Thymus (tissue), 11 donors: ENCODE measurements at regions not wholly inside any gene's neighbourhood (a gene's known extent, or its start where the extent isn't known, plus 50 kb on each side); places are given as distances from the start of the nearest gene placed in this dataset.

Source experiments
- DNase-seq, 9 donors: peaks; one replicate each; pipeline ENCODE4 v3.0.0-alpha.2; 2013; ENCODE audit warnings: low spot score in 9 of 9, low read depth in 6 of 9, missing footprints in 1 of 9
- H3K27ac ChIP-seq, 2 donors: one replicate each; pipeline ENCODE4 v1.5.1; 2013; ENCODE audit warnings: control low read depth in 1 of 2, low read depth in 1 of 2, low read length in 1 of 2, mild to moderate bottlenecking in 1 of 2, moderate library complexity in 1 of 2
- H3K27me3 ChIP-seq, 2 donors: one replicate each; pipeline ENCODE4 v1.5.1; 2013; ENCODE audit warnings: low read length in 1 of 2; ENCODE audit not compliant: control insufficient read depth in 2 of 2, insufficient read depth in 1 of 2
- H3K36me3 ChIP-seq, 2 donors: one replicate each; pipeline ENCODE4 v1.5.1; 2013; ENCODE audit warnings: low read length in 1 of 2, mild to moderate bottlenecking in 1 of 2, moderate library complexity in 1 of 2; ENCODE audit not compliant: control insufficient read depth in 2 of 2, insufficient read depth in 2 of 2
- H3K4me1 ChIP-seq, 2 donors: one replicate each; pipeline ENCODE4 v1.5.1; 2013; ENCODE audit warnings: low read length in 2 of 2; ENCODE audit not compliant: control insufficient read depth in 2 of 2, insufficient read depth in 2 of 2
- H3K4me3 ChIP-seq, 2 donors: one replicate each; pipeline ENCODE4 v1.5.1; 2013; ENCODE audit warnings: low read length in 2 of 2, control low read depth in 1 of 2, mild to moderate bottlenecking in 1 of 2
- H3K9me3 ChIP-seq, 2 donors: one replicate each; pipeline ENCODE4 v1.5.1; 2013; ENCODE audit warnings: low read length in 1 of 2, mild to moderate bottlenecking in 1 of 2; ENCODE audit not compliant: control insufficient read depth in 2 of 2, insufficient read depth in 1 of 2
- WGBS: extraction: QIAGEN DNeasy Blood & Tissue Kit; methylation state at CpG from one replicate; pipeline ENCODE4 v1.1.7; 2013; 5-methylcytosine and 5-hydroxymethylcytosine counted together
- donor health status: healthy.

GRCh38 chr9:82382887-82383616, 394.5 kb downstream of the SPATA31D1 start:
- no peaks in the 10 kb centered on the region for H3K9me3 ChIP-seq
- H3K27ac ChIP-seq = no peak overlapping the region
- no peaks in the 10 kb centered on the region for H3K4me1 ChIP-seq
- H3K4me3 ChIP-seq = no peak overlapping the region
- 93% methylated on average over 6 of the region's 6 CpGs for WGBS
- H3K27me3 ChIP-seq = no peaks in the 10 kb centered on the region
- no peaks in the 10 kb centered on the region for H3K36me3 ChIP-seq
- DNase-seq = no peak

DNA sequence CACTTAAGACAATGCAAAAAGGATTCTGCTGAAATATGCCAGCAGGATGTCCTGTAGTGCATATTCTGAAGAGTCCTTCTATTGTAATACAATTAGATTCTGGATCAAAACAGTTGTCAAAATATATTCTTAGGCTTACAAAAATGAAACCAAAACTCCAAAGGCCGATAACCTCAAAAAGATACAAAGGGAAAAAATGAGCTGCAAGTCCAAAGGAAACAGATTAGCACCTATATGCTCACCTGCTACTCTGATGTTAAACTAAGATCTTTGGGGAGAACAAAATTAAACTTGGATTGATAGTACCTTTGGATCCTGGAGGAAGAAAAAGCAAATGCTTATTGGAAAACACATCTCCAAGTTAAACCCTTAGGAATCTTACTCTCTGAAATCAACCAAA, 397.1 kb downstream of the SPATA31D1 start:
- 86% methylated on average over 1 of the region's 1 CpG for WGBS

DNA sequence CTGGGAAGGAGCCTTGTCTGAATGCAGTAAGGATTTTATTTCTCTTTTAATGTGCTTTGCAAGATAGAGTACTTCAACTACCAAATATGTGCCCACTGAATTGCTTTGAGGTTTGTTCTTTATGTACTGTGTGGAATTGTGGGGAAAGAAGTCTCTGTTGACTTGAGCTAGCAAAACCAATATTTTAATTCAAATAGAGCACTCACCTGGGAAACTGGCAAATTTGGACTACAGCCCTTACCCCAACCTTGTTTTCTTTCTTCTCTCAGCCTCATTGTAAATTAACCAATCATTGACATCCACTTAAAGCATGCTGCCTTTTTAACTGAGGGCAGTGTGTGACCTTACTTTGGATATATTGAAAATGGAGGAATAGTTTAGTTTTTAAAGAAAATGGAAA, 409.0 kb downstream of the SPATA31D1 start:
- Histone ChIP-seq H3K27me3 (no peaks in the 10 kb centered on the region), H3K4me3 (no peak overlapping the region), H3K9me3 (no peaks in the 10 kb centered on the region), H3K27ac (no peak overlapping the region), H3K36me3 (no peaks in the 10 kb centered on the region), H3K4me1 (no peaks in the 10 kb centered on the region)
- DNase-seq = no peak

More for the DNA sequence above, 397.1 kb downstream of the SPATA31D1 start:
- Histone ChIP-seq H3K9me3 (no peaks in the 10 kb centered on the region), H3K27me3 (no peaks in the 10 kb centered on the region), H3K4me3 (no peak overlapping the region), H3K27ac (no peak overlapping the region), H3K36me3 (no peaks in the 10 kb centered on the region), H3K4me1 (no peaks in the 10 kb centered on the region)
- no peak for DNase-seq

- no peaks in the 10 kb centered on the region for H3K27me3 ChIP-seq
- no peaks in the 10 kb centered on the region for H3K4me1 ChIP-seq
- WGBS = 95% methylated on average over 2 of the region's 2 CpGs
- H3K4me3 ChIP-seq = no peak overlapping the region
- no peak overlapping the region for H3K27ac ChIP-seq
- peak in 1 of 9 donors; percentile 7 for DNase-seq
- no peaks in the 10 kb centered on the region for H3K9me3 ChIP-seq
- no peaks in the 10 kb centered on the region for H3K36me3 ChIP-seq
Observed at GRCh38 chr9:82404196-82404870, 415.8 kb downstream of the SPATA31D1 start.

DNA sequence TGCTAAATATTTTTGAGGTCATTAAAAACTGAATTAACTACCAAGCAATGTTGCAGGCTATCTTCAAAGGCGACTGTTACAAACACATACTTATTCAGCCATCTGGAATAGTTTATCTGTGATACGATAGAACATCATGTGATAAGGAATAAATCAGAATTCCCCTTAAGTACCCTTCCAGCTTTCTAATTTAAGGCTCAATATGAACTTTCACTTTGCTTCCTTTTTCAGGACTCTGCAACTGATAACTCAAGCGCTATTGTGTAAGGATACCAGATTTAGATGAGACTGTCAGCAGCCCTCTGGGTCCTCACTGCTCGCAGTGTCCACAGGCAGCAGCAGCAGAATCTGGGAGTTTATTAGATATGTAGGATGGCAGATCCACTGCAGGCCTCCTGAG, 416.3 kb downstream of the SPATA31D1 start:
- H3K9me3 ChIP-seq = no peaks in the 10 kb centered on the region
- H3K4me3 ChIP-seq = no peak overlapping the region
- no peaks in the 10 kb centered on the region for H3K27me3 ChIP-seq
- H3K4me1 ChIP-seq = no peaks in the 10 kb centered on the region
- H3K36me3 ChIP-seq = no peaks in the 10 kb centered on the region
- no peak for DNase-seq
- 94% methylated on average over 4 of the region's 4 CpGs for WGBS
- no peak overlapping the region for H3K27ac ChIP-seq

DNA sequence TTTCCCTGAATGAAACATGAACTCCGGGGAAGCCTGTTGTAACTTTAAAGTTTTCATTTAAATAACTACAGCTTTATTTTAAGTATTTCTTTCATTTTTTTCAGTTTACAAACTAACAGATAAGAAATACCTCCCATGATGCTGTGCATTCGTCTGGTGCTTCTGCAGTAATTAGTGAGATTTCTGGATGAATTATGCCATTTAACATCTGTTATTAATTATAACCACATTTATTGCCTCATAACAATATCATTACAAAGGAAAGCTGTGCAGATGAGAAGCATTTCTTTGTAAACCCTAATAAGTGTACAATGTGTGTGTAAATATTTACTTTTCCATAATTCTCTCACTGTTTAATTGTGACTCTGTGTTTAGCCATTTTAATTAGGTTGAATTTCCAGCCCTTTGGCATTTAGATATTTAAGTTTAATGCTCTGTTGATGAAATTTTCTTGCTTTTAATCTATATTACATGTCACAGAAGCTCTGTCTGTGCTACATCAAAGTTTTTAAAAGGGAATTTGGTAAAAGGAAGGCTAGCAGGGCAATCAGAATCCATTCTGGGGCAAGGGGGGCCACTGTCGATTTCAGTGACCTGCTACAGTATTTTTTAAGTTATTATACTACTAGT, 418.0 kb downstream of the SPATA31D1 start:
- Histone ChIP-seq H3K36me3 (no peaks in the 10 kb centered on the region), H3K4me3 (no peak overlapping the region), H3K27ac (no peak overlapping the region), H3K4me1 (no peaks in the 10 kb centered on the region), H3K9me3 (no peaks in the 10 kb centered on the region), H3K27me3 (no peaks in the 10 kb centered on the region)
- DNase-seq = no peak
- WGBS = 95% methylated on average over 3 of the region's 3 CpGs

DNA sequence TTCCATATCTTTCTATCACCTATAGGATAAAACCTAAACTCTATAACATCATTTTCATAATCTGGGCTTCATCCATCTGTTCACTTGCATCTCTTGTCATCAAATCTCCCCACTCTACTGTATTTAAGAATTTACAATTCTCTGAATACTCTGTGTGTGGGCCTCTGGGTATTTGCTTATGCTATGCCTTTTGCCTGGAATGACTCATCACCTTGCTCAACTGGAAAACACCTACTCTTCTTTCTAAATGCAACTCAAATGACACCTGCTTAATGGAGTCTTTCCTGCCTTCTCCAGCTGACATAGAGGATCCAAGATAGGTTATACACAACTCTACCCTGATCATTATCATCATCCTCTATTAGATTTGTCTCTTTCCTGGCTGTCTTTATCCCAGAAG, 421.7 kb downstream of the SPATA31D1 start:
- peak overlapping the region in 1 of 2 donors; percentile 49 for H3K27ac ChIP-seq
- peak in 1 of 9 donors; percentile 13 for DNase-seq
- H3K27me3 ChIP-seq = no peaks in the 10 kb centered on the region
- no peaks in the 10 kb centered on the region for H3K9me3 ChIP-seq
- H3K4me1 ChIP-seq = no peaks in the 10 kb centered on the region
- H3K36me3 ChIP-seq = no peaks in the 10 kb centered on the region
- H3K4me3 ChIP-seq = no peak overlapping the region

DNA sequence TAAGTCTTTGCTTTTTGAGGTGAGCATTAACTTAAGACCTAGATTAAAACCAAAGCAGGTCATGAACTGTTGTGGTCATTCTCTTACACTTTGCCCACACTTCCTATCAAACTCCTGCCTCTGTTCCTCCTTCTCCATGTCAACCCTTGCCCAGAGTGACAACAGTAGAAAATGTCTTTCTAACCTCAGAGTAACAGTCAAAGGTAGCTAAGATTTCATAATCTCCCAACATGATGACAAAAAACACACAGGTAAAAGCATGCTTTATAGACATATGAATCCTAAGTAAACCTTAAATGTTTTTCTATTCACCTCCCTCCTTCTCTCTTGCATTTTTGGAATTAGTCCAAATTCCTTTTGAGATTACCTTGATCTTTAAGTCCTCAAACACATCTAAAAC, 422.3 kb downstream of the SPATA31D1 start:
- H3K36me3 ChIP-seq = no peaks in the 10 kb centered on the region
- no peaks in the 10 kb centered on the region for H3K9me3 ChIP-seq
- no peaks in the 10 kb centered on the region for H3K27me3 ChIP-seq
- peak overlapping the region in 1 of 2 donors; percentile 49 for H3K27ac ChIP-seq
- no peaks in the 10 kb centered on the region for H3K4me1 ChIP-seq
- no peak for DNase-seq
- no peak overlapping the region for H3K4me3 ChIP-seq

DNA sequence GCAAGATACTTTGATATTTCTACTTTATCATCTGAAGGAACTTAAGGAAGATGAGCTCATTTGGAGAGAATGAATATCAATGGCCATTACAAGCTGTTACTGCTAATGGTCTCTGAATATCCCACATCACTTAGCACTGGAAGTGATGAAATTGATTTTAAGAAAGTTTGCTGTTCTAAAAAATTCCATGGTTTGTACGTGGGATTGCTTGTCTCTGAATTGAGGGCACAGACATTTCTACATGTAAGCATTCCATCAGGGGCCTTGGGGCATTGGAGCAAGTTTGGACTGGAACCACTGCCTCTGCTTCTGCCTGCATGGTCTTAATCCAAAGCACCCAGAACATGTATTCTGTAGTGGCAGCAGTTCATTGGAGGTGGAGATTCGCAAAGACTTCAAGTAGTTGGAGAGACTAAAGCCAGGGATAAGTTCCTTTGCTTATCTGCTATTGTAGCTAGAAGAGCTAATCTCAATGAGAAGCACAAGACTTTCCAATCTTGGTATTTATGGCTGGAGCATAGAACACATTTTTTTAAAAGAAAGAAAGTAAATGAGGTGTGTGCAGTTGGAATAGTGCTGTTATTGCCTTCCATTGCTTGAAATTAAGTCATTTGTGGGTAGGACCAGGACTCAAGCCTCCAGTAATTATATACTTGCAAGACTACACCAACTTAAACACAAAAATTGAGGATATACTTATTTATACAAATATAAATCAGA, 424.2 kb downstream of the SPATA31D1 start:
- Histone ChIP-seq H3K36me3 (no peaks in the 10 kb centered on the region), H3K9me3 (no peaks in the 10 kb centered on the region), H3K27ac (no peak overlapping the region), H3K4me1 (no peaks in the 10 kb centered on the region), H3K4me3 (no peak overlapping the region), H3K27me3 (no peaks in the 10 kb centered on the region)
- WGBS = 93% methylated on average over 2 of the region's 2 CpGs
- no peak for DNase-seq
